ENCODE measurements at regions not wholly inside any gene's neighbourhood (a gene's known extent, or its start where the extent isn't known, plus 50 kb on each side); places are given as distances from the start of the nearest gene placed in this dataset.

DNA sequence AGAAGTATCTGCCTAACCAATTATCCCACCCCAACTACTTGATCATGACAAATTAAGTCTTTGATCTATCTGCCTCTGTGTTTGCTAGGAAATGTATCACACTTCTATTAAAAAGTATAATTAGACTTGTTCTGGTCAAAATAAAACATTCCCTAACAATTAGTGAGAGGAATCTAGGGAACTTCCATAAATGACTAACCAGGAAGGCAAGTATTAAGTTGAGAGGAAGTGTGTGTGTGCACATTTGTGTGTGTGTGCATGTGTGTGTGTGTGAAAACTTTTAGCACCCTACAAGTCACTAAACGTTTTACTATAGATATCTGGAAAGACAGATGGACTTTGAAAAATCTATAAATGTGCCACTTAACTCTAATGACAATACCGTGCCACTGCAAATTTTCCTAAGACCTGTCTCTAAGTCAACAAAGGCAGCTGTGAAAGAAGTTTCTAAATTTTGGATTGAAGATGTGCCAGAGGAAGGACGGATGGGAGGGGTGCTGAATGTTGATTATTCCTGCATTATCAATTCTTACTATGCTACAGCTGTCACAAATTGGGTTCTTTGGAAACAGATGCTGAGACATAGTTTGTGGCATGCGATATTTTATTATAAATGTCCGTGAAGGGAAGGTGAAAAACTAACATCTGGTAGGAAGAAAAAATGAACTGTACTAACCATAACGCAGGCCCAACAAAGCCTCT, 567.1 kb downstream of the PTPRC start (continued):
- TF ChIP-seq ZNF33A (CRISPR knock-in tag; IDR thresholded peaks at IDR 0.05; ENCODE audit: borderline replicate concordance), result no peak
- no peak for TF ChIP-seq NKX3-1 (CRISPR knock-in tag; IDR thresholded peaks at IDR 0.05)
- no peak for TF ChIP-seq POLR2AphosphoS5 (IDR thresholded peaks at IDR 0.05; ENCODE audit: low read depth, low read length)
- no peak for TF ChIP-seq SALL2 (CRISPR knock-in tag; IDR thresholded peaks at IDR 0.05)
- no peak for TF ChIP-seq MEIS2 (CRISPR knock-in tag; IDR thresholded peaks at IDR 0.05)
- no peak for TF ChIP-seq TBL1XR1 (IDR thresholded peaks at IDR 0.05; ENCODE audit: borderline replicate concordance, low read length, partially characterized antibody)

DNA sequence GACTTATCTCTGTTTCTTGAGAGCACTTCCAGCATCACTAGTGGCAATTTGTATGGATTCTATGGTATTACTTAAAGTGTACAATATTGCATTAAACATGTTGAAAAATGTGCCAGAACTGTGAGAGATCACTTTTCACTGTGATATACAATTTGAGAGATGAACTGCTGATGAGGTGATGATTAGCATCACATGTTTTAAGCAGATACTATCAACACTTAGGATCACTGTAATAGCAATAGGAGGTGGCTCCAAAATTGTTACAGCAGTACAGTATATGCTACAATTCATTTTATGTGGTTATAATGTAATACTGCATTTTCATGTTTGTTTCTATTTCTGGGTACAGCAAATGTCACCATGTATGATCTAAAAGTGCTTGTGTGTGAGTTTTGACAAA, 570.0 kb downstream of the PTPRC start:
- ChIA-PET POLR2A (no interaction called here), CTCF (ENCODE audit: low intra/inter-chr PET ratio, low total read pairs) (no interaction called here)
- in situ Hi-C loops (cut with HindIII; ENCODE audit: extremely low pct_ligation_motif_present, low pct_unique_long_range_greater_than_20kb), result no loop called here
- no peak for FAIRE-seq
- Histone ChIP-seq H3K4me3 (replicated peaks in 1 of 3; ENCODE audit: insufficient read depth in 1 of 3, low read depth in 2 of 3, low read length in 3 of 3) (no peak overlapping the region), H4K20me1 (ENCODE audit: insufficient read depth, low read length) (no peaks in the 10 kb centered on the region), H3K9me3 (ENCODE audit: low read length) (no peaks in the 10 kb centered on the region), H2AFZ (ENCODE audit: low read length) (no peak overlapping the region), H3K9ac (ENCODE audit: insufficient read depth, low read depth, low read length) (no peak overlapping the region), H3K4me2 (ENCODE audit: low read depth, low read length) (no peak overlapping the region), H3K27ac (ENCODE audit: extremely low read length, insufficient read depth, low read length) (no peak overlapping the region), H3K27me3 (ENCODE audit: control insufficient read depth in 1 of 2, insufficient read depth in 2 of 2, low read length in 2 of 2) (no peaks in the 10 kb centered on the region), H3K4me1 (ENCODE audit: insufficient read depth, low read length) (no peaks in the 10 kb centered on the region), H3K79me2 (ENCODE audit: insufficient read depth, low read length) (no peaks in the 10 kb centered on the region), H3K36me3 (replicated peaks in 1 of 2; ENCODE audit: control insufficient read depth in 1 of 2, insufficient read depth in 2 of 2, low read length in 2 of 2) (no peaks in the 10 kb centered on the region)
- DNase-seq (ENCODE audit: low spot score), result no peak
- TF ChIP-seq ZNF256 (CRISPR knock-in tag; conservative IDR thresholded peaks at IDR 0.05), result no peak
- BruUV-seq (replicated peaks), result no TSS peak
- intact Hi-C loops (cut with micrococcal nuclease; ENCODE audit: unreplicated experiment), result no loop called here
- no peak for ATAC-seq

- WGBS (ENCODE audit: low lambda C conversion rate), result 0% methylated on average over 1 of the region's 2 CpGs
- Histone ChIP-seq H3K27ac (ENCODE audit: extremely low read length, insufficient read depth, low read length) (no peak overlapping the region), H3K9ac (ENCODE audit: insufficient read depth, low read depth, low read length) (no peak overlapping the region), H3K36me3 (replicated peaks in 1 of 2; ENCODE audit: control insufficient read depth in 1 of 2, insufficient read depth in 2 of 2, low read length in 2 of 2) (no peaks in the 10 kb centered on the region), H3K27me3 (ENCODE audit: control insufficient read depth in 1 of 2, insufficient read depth in 2 of 2, low read length in 2 of 2) (no peaks in the 10 kb centered on the region), H3K4me2 (ENCODE audit: low read depth, low read length) (no peak overlapping the region), H2AFZ (ENCODE audit: low read length) (no peak overlapping the region), H3K4me1 (ENCODE audit: insufficient read depth, low read length) (no peaks in the 10 kb centered on the region), H3K79me2 (ENCODE audit: insufficient read depth, low read length) (no peaks in the 10 kb centered on the region), H3K9me3 (ENCODE audit: low read length) (peaks cover 7% of the 10 kb centered on the region; the same call in 1 of the 2 replicates), H3K4me3 (replicated peaks in 1 of 3; ENCODE audit: insufficient read depth in 1 of 3, low read depth in 2 of 3, low read length in 3 of 3) (no peak overlapping the region), H4K20me1 (ENCODE audit: insufficient read depth, low read length) (no peaks in the 10 kb centered on the region)
- FAIRE-seq (no peak), ATAC-seq (no peak), DNase-seq (ENCODE audit: low spot score) (no peak)
- in situ Hi-C loops (cut with HindIII; ENCODE audit: extremely low pct_ligation_motif_present, low pct_unique_long_range_greater_than_20kb), result no loop called here
- intact Hi-C loops (cut with micrococcal nuclease; ENCODE audit: unreplicated experiment), result no loop called here
- POLR2A ChIA-PET, result no interaction called here
- CTCF ChIA-PET (ENCODE audit: low intra/inter-chr PET ratio, low total read pairs), result no interaction called here
- no TSS peak for BruUV-seq (replicated peaks)
- TF ChIP-seq SMAD3 (CRISPR knock-in tag; IDR thresholded peaks at IDR 0.05) (no peak), HDAC1 (CRISPR knock-in tag; IDR thresholded peaks at IDR 0.05) (no peak), ZNF296 (CRISPR knock-in tag; conservative IDR thresholded peaks at IDR 0.05) (no peak), RXRA (CRISPR knock-in tag; IDR thresholded peaks at IDR 0.05) (no peak), NFIB (CRISPR knock-in tag; IDR thresholded peaks at IDR 0.05; ENCODE audit: borderline replicate concordance) (no peak), MNT (IDR thresholded peaks at IDR 0.05) (no peak)
- TF ChIP-seq, protein P1, sequence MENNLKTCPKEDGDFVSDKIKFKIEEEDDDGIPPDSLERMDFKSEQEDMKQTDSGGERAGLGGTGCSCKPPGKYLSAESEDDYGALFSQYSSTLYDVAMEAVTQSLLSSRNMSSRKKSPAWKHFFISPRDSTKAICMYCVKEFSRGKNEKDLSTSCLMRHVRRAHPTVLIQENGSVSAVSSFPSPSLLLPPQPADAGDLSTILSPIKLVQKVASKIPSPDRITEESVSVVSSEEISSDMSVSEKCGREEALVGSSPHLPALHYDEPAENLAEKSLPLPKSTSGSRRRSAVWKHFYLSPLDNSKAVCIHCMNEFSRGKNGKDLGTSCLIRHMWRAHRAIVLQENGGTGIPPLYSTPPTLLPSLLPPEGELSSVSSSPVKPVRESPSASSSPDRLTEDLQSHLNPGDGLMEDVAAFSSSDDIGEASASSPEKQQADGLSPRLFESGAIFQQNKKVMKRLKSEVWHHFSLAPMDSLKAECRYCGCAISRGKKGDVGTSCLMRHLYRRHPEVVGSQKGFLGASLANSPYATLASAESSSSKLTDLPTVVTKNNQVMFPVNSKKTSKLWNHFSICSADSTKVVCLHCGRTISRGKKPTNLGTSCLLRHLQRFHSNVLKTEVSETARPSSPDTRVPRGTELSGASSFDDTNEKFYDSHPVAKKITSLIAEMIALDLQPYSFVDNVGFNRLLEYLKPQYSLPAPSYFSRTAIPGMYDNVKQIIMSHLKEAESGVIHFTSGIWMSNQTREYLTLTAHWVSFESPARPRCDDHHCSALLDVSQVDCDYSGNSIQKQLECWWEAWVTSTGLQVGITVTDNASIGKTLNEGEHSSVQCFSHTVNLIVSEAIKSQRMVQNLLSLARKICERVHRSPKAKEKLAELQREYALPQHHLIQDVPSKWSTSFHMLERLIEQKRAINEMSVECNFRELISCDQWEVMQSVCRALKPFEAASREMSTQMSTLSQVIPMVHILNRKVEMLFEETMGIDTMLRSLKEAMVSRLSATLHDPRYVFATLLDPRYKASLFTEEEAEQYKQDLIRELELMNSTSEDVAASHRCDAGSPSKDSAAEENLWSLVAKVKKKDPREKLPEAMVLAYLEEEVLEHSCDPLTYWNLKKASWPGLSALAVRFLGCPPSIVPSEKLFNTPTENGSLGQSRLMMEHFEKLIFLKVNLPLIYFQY (CRISPR knock-in tag; IDR thresholded peaks at IDR 0.05; ENCODE audit: borderline replicate concordance), result no peak
Observed at GRCh38 chr1:199218065-199218464, 579.2 kb downstream of the PTPRC start.
